NCI-H460 (cell line): ENCODE measurements at regions not wholly inside any gene's neighbourhood (a gene's known extent, or its start where the extent isn't known, plus 50 kb on each side); places are given as distances from the start of the nearest gene placed in this dataset.
"Not testable (repeated sequence)": the region's sequence is repeated elsewhere in the genome, so short reads cannot be mapped to it uniquely, and the experiment has no call there.

Source experiments
- DNase-seq: peaks from one replicate; pipeline ENCODE4 v3.0.0-alpha.2; 2016; ENCODE audit warnings: low read depth; ENCODE audit errors: extremely low read depth

DNA sequence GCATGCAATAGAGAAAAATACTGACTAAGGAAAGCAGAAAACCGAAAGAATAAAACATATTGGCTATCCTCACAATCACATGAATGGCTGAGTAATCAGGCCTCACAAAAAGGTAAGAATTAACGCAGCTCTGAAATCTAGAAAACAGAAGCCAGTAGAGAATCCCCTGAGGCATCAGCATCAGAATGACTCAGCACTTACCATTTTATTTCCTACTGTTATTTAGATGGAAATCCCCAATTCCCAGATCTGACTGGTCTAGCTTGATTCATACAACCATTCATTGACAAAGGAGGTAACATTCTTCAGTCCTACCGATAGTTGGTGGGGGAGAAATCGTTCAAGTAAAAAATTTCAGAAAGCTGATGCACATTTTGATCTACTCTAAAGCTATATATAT, 1408.4 kb upstream of the WWC1 start:
- DNase-seq = peak; percentile 2

DNA sequence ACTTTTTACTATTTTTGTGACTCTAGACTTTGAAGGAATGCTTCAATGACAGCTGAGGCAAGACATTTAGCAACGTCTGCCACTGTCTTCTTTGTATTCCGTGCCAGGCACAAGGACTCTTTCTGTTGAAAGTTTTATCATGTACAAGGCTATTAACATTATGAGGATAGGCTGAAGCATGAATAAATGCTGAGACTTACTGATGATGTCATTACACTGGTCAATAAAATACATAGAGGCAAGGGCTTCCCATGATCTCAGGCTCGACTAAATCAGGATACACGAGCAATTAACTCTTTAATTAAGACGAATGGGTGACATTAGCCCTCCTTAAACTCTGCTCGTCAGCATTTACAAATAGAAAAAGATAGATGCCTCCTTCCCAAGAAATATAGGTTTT, 1393.3 kb upstream of the WWC1 start:
- DNase-seq = no peak

DNA sequence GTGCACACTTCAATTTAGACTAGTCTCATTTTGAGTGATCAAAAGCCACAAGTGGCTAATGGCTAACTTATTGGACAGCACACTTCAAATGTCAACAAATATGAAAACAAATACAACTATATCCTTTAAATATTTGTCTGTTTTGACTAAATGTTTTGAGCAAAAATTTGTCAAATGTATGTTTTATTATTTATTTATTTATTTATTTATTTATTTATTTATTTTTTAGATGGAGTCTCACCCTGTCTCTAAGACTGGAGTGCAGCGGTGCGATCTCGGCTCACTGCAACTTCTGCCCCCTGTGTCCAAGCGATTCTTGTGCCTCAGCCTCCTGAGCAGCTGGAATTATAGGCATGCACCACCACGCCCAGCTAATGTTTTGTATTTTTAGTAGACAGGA, 1392.1 kb upstream of the WWC1 start:
- no peak for DNase-seq

DNA sequence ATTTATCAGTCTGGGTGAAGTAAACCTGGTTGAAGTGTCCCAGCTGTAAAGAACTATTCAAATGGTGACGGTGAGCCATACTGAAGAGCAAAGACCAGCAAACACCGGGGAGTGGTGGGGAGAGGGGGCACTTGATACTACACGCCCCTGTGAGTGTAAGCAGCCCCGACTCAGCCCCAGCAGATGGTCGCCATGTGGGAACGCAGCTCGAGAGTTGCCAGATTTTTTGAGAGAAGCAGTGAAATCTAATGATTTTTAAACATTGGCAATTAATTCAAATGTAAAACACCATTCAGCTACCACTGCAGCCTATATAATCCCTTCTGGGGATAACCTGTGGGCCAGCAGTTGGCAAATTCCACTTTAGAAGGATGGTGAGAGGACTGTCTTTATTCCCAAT, 1386.9 kb upstream of the WWC1 start:
- DNase-seq = no peak

DNA sequence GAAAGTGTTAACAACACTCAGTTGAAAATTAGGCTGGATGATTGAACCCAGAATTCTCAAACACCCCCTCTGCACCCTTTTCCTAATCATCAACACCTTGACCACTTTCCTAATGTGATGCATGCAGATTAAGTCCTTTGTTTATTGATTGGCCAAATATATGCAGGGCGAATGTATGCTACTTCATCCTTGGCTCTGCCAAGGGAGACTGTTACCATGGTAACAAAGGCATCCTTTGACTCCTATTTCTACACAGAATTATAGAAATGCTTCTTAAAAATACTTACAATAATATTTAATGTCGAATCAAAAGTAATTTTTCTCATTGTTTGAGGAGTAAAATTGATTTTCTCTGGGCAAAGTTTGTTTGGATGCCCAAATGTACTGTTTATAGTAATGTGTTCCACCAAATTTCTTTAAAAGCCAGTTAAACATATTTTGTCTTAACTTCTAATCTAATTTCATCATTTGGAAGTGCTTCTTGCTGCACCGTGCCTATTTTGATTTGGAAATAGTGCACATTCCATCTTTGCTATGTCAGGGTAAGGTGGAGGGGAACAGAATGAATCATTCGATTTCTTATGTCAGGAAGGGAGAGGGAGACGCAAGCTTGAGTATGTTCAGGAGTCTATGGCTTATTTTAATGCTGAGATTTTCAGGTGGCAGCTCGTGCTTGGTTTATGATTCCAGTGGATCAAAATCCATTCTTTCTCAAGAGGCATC, 1384.3 kb upstream of the WWC1 start:
- no peak for DNase-seq

DNA sequence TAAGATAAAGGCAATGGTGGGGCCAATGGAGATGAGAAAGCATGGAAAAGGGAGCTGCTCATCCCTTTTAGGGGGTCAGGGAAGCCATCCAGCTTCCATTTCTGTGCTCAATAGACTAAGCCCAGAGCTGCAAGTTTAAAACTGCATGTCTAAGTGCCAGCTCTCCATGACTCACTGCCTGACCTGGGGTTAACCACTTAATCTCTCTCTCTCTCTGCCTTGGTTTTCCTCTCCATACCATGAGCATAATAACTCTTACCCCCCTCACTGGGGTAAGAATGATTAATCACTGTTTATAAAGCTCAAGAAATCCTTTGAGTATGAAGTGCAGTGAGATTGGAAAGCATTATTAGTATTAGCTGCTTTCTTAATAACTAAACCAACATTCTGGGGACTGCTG, 1382.4 kb upstream of the WWC1 start:
- no peak for DNase-seq

DNA sequence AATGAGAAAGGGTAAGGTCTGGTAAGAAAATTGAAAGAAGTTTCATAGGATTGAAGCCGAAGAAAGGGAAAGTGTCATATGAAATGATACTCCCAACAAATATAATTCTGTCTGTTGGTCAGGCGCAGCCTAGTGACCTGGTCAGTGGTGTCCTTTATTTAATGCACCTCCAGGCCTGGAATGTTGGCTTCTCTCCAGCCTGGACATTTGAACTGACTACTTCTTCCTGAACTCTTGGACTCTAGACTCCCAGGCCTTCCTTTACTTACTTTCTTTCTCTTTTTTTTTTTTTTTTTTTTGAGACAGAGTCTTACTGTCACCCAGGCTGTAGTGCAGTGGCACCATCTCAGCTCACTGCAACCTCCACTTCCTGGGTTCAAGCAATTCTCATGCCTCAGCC, 1381.5 kb upstream of the WWC1 start:
- no peak for DNase-seq

DNA sequence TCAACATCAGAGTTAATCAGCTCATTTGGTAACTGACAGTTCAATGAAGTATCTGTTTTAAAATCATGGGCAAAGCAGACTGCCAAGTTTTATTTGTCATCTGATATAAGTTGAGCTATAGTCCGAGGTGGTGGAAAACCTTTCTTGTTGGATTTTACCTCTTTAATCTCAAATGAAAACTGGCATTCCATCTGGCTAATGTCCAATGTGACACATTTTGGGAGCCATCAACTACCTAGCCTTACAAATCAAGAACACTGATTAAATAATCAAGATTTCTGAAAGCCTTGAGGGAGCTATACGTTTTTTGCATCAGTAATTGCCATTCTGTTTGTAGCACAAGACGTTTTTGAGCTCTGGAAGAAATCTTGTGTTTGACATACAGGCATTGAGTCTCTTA, 1380.5 kb upstream of the WWC1 start:
- no peak for DNase-seq

DNA sequence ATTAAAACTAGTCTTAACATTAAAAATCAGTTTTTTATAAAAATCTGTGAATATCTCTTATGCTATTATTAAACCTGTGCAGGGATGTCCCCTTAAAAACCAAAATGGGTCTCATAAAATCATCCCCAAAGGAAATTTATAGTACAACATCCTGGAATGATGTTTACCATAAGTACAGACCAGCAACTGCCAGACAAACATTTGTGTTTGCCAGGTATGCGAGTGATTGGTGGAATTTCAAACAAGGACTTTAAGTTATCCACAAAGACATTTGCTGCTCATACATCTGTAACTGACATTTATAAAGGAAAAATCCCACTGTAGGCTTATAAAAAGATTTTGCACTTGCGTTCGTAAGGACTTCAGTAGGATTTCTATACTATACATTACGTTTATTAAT, 1375.4 kb upstream of the WWC1 start:
- DNase-seq = no peak

DNA sequence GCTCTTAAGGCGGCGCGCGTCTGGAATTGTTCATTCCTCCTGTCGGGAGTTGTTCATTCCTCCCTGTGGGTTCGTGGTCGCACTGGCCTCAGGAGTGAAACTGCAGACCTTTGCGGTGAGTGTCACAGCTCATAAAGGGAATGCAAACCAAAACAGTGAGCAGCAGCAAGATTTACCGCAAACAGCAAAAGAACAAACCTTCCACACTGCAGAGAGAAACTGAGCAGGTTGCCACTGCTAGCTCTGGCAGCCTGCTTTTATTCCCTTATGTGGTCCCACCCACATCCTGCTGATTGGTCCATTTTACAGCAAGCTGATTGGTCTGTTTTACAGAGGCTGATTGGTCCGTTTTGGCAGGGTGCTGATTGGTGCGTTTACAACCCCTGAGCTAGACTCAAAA, 1365.3 kb upstream of the WWC1 start:
- DNase-seq = no peak

DNA sequence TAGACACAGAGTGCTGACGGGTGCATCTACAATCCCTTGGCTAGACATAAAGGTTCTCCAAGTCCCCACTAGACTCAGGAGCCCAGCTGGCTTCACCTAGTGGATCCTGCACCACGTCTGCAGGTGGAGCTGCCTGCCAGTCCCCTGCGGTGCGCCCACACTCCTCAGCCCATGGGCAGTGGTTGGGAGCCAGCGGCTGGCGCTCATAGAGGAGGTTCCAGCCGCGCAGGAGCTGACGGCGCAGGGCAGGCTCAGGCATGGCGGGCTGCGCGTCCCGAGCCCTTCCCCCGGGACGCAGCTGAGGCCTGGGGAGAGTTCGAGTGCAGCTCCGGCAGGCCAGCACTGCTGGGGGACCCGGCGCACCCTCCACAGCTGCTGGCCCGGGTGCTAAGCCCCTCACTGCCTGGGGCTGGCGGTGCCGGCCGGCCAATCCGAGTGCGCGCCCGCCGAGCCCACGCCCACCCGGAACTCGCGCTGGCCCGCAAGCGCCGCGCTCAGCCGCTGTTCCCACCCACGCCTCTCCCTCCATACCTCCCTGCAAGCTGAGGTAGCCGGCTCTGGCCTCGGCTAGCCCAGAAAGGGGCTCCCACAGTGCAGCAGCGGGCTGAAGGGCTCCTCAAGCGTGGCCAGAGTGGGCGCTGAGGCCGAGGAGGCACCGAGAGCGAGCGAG, 1364.5 kb upstream of the WWC1 start:
- DNase-seq = not testable (repeated sequence)

DNA sequence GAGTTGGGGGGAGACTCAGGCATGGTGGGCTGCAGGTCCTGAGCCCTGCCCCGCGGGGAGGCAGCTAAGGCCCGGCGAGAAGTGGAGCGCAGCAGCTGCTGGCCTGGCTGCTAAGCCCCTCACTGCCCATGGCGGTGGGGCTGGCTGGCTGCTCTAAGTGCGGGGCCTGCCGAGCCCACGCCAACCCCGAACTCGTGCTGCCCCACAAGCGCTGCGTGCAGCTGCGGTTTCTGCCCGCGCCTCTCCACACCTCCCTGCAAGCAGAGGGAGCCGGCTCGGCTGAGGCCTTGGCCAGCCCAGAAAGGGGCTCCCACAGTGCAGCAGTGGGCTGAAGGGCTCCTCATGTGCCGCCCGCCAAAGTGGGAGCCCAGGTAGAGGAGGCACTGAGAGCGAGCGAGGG, 1355.1 kb upstream of the WWC1 start:
- DNase-seq = no peak

DNA sequence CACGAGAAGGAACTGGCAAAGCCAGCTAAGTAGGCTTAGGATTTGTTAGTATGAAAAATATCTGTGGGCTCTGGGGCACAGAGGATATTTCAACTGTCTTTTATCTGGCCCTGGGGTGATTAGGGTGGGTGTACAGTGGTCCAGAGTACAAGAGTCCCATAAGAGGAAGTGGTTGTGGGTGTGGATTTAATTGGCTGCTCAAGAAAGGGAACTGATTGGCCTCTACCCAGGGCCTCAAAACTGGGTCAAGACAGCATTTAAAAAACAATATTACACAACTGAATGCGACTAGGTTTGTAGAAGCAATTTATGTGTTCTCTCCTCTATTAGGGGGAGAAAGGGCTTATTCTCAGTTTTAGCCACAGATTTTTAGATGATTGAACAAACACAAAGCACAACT, 1353.4 kb upstream of the WWC1 start:
- DNase-seq = no peak

DNA sequence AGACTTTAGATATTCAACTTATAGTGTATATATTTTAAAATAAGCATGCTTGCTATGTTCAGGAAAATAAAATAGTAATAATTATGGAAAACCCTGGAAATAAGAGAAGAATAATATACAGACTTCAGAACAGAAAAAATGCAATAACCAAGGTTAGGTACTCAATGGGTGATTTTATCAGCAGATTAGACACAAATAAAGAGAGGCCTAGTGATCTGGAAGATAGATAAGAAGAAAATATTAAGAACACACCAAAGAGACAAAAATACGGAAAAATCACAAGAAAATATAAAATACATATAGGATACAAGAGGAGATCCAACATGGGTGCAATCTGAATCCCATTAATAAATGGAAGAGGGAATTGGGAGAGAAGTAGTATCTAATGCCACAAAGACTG, 1348.5 kb upstream of the WWC1 start:
- DNase-seq = no peak

DNA sequence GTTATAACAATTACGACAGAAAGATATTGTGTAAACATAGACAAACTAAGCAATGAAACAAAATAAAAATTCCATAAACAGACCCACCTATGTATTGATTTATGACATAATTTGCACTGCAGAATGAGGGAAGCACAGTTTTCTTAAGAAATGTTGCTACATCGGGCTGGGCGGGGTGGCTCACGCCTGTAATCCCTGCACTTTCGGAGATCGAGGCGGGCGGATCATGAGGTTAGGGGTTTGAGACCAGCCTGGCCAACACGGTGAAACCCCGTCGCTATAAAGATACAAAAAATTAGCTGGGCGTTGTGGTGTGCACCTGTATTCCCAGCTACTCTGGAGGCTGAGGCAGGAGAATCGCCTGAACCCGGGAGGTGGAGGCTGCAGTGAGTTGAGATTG, 1344.4 kb upstream of the WWC1 start:
- no peak for DNase-seq

DNA sequence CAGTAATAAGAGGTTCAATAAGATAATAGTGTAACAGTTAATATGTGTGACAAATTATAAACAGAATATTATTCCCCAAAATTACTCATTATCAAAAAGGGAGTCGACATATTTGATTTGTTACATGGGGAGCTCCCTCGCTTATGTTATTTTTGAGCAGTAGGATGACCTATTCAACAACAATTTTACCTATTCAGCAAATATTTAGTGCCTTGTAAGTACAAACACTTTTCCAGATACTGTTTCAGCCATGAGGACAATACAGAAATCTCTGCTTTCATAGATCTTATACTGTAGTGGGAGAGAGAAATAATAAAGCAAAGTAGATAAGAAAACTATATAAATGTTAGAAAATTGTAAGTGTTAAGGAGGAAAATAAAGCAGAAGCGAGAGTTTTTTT, 1342.8 kb upstream of the WWC1 start:
- no peak for DNase-seq

DNA sequence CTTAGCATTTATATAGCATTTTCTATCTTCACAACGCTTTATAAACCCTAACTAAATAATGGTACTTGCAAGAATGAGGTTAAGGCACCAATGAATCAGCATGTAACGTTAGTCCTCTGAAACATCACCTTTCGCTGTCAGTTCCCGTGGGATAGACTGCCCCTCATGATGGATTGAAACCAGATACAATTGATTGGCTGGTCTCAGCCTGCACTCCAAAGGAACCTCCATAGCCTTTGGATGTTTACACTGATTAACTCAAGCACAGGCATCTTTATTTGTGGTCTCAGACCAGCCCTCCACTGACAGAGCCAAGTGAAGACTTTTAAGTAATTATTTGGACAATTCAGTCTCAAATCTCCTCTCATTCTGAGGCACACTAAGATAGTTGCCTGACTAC, 1339.4 kb upstream of the WWC1 start:
- no peak for DNase-seq

DNA sequence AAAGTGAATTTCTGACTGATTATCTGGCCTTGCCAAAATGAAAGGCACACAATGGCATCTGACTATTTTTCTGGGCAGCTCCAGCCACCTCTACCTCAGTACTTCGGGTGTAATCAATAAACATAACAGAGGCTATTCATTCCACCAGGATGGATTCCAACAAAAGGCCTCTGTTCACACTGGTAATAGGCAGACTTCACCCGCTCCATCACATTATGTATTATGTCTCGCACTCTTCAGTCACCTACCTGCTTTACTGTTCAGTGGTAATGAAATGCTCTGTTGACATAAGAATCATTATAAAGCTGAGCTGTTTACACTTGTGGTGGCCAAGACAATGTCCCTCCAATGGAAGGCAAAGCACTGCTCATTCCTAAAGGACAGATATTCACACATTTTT, 1333.7 kb upstream of the WWC1 start:
- DNase-seq = no peak

DNA sequence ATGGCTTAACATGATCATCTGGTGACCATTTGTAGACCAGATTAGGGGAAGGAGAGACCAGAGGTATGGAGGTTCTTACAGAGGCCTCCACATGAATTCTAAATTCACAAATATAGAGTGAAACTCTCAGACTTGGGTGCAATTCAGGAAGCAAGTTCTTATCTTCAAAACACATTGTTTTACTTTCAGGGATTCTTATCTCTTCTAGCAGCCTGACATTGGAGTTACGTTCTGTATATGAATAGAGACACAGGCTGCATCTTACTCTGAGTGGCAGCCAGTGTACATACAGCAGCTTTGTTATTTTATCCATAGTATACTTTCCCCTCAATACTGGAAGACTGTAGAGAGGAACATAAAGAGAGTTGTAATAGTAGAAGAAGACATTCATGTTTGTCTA, 1331.7 kb upstream of the WWC1 start:
- no peak for DNase-seq

DNA sequence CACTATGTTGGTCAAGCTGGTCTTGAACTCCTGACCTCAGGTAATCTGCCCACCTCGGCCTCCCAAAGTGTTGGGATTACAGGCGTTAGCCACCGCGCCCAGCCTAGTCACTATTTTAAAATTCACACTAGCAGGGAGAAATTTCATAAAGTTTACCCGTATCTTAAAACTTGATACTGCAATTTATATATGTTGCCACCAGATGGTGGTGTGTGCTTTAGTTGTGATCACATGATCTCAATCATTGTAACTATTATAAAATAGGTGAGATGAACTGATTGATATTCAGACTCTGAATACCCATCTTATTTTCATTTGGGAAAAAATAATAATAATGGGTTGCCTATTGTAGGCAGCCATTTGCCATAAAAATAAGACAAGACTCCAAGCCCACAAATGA, 1330.4 kb upstream of the WWC1 start:
- DNase-seq = peak; percentile 13

DNA sequence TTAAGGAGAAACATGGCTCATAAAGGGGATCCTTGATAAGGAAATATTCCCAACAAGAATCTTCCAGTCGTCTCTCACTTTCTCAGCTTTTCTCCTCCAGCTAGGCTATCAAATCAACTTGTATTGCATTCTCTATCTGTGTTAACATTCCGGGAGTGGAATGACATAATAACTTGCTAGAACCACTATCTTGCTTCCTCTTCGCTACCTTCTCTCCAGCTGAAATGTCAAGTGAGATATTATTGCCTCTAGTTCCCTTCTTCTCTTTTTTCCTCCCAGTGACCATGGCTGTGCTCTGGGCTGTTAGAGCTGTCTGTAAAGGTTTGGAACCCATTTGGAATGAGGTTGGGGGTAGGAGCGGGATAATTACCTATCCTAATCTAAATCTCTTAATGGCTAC, 1329.5 kb upstream of the WWC1 start:
- DNase-seq = no peak

DNA sequence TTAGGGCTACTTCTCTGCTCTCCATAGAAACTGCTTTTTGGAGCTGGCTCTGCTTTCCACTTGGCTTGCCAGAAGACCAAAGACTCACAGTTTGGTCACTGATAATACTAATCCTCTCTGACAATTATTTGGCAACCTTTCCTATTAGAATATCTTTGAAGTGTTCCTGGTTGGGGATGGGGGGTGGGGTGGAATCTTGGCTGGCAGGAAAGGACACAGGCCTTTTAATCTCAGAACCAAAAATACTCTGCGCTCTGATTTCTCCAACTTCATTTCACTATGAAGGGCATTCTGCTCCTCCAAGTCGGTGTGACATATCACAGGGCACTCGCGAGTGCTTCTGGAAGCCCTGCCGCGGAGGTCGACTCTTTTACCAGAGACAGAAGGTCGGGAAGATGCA, 1329.0 kb upstream of the WWC1 start:
- DNase-seq = no peak

DNA sequence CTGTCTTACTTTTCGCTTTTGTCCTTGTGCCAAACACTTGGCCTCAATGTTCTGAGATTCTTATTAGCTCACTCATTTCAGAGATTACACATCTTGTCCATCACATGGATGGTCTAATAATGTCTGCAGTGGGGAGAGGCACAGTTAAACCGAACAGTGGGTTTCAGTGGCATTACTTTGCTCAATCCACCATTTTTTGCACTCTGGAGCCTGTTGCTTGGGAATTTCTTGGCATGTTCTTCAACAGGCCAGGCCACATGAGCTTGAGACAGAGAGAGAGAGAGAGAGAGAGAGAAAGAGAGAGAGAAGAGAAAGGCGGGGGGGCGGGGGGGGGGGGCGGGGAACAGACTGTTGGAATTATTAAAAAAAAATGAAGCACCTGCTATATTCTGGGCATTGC, 1327.8 kb upstream of the WWC1 start:
- DNase-seq = no peak
